GM21825 (cell line): ENCODE measurements at regions not wholly inside any gene's neighbourhood (a gene's known extent, or its start where the extent isn't known, plus 50 kb on each side); places are given as distances from the start of the nearest gene placed in this dataset.

Experiments
- ATAC-seq: cut with Tn5 transposase; IDR thresholded peaks from one replicate; pipeline ENCODE4 v1.9.1; 2021; ENCODE audit warnings: mild to moderate bottlenecking, moderate library complexity; ENCODE audit not compliant: unreplicated experiment

DNA sequence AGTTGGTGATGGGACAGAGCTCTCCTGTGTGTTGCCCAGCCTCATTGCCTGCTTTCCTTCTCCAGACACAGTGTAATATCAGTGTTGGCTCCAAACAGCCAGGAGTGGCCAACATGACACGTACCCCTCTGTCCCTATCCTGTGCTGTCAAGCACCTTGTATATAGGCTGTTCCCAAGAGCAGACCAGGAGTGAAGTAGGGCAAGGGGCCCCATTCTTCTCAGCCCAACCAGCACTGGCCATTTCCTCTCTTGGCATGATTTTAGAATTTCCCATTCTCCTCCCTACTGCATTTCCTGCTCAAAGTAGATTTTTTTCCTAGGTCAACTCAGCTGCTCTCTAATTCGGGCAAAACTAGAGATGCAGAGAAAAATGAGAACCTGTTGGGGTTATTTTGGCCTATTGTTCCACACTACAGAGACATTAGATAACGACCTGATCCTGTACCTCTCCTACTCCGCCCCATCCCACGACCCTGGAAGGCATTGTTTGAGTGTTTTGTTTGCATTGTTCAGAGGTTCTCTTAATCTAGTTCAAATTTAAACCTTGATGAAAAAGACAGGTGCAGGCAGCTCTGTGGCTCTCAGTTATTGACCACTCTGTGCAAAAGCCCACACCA, 95.6 kb downstream of the RASSF10 start:
- no peak for ATAC-seq

DNA sequence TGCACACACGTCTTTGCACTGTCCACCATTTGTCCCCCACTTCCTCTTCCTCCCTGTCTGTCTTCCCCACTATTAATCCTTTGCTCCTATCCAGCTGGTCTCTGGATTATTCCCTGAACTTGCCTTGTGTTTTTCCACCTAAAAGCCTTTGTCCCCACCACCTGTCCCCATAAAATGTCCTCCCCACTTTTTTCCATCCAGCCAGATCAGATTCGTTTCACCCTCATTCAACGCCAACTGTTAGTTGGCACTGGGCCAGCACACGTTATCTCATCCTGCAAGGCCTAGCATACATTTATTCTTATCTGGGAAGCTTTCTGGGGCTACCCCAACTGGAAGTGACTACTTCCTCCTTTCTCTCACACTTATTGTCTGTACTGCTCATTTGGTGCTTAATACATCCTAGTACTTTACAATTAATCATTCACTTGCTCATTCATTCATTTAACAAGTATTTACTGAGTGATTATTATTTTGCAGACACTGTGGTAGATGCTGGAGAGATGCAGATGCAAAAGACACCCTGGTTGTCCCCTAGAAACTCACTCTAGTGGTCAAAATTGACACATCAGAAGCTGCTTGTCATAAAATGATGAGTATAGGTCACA, 96.2 kb downstream of the RASSF10 start:
- peak; percentile 66 for ATAC-seq

DNA sequence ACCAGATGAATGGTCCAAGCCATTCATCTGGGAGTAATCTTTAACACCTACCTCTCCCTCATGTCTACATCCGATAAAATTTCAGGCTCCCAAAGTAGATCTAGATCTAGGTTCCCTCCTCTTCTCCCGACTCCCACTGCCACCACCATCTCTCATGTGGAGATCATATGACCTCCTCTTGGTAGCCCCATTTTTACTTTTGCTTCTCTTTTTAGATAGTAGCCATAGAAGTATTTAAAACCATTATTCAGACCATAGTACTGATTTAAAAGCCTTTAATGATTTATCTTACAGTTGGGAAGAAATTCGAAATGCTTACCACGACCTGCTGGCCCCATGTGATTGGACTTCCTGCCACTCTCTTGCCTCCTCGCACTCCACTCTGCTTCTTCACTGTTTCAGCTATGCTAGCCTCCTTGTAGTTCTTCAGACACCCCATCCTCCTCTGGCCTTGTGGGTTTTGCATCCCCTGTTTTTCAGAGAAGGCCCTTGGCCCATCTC, 98.5 kb downstream of the RASSF10 start:
- no peak for ATAC-seq

DNA sequence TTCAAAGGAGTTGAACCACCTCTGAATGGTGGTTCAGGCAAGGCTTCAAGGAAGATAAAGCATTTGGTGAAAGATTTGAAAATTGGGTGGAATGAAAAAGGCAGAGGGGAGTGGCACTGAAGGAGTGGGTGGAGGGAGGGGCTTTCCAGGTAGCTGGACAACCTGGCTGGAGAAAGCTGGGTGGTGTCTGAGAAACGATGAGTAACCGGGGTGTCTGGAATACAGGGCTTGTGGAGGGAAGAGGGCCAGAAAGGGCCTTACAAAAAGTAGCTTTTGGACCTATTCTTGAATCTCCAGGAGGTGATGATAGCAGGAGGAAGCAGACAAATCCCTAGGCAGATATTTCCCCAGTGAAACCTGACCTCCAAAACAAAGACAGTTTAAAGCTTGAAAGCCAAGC, 99.3 kb downstream of the RASSF10 start:
- no peak for ATAC-seq

DNA sequence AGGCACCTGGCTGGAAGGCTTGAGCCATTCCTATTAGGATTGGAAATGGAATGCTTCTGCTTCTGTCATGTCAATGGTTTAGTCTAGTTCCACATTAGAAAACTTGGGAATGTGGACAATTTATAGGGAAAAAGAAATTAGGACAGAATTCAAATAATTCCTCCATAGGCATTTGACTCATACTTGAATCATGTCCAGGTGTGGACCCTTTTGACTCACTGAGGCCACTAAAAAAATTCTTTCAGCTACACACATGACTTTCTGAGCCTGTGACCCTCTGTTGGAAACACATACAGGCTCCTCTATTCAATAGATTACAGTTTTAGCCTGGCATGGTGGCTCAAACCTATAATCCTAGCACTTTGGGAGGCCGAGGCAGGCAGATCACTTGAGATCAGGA, 100.5 kb downstream of the RASSF10 start:
- ATAC-seq, result no peak

DNA sequence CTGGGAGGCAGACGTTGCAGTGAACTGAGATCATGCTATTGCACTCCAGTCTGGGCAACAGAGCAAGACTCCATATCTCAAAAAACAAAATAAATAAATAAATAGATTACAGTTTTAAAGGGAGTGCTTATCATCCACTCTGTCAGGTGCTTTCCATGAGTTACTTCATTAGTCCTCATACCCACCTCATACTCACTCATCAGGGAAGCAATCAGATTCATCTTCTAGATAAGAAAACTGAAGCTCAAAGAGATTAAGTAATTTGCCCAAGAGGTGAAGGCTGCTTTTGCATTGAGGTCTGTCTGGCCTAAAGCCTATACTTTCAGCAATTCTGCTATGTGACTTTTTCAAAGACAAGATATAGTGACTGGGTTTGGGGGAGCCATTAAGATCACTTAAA, 101.0 kb downstream of the RASSF10 start:
- no peak for ATAC-seq

DNA sequence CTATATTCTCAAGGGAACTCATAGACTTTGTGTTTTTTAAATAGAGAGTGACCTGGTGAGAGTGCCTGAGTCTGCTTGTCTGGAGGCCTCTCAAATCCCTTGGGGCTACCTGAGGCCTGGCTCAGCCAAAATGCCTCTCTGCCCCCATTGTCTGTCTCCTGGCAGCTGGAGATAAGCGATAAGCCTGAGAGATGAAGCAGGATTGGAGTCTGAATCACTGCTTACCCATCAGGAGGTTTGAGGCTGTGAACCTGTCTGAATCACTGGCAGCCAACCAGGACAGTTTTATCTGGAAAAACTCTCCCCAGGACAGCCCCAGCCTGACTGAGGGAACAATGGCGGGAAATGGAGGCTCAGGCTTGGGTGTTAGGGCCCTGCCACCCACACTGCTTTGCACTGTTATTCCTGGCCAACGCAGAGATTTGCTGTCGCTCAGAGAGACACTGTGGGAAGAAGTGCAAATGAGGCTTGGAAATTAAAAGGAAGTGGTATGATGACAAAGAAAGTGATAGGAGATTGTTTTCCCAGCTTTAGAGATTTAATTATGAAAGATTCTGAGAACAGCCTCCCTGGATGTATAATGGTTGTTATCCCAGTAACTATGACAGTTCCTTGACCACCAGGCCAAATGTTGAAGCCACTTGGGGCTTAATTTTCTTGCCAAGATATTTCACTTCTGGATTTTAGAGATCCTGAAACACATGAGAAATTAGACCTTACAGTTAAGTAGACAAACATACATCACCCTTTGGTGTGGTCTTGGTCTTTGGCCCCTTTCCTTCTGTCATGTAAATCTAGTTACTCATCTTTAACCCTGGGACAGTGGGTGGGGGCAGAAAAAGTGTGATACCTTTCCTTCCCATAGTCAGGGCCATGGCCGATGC, 102.1 kb downstream of the RASSF10 start:
- ATAC-seq, result no peak

DNA sequence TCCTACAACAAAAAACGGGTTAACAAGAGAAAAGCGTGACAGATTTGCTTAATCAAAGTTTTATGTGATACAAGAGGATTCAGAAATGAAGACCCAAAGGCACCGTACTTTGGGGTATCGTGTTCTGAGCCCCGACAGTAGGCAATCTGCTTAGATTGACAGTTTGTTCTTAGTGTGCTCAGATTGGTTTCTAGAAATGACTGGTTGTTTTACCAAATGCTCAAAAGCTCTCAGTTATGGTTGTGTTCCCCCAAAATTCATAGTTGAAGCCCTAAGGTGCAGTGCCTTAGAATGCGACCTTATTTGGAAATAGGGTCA, 102.7 kb downstream of the RASSF10 start:
- ATAC-seq, result no peak

DNA sequence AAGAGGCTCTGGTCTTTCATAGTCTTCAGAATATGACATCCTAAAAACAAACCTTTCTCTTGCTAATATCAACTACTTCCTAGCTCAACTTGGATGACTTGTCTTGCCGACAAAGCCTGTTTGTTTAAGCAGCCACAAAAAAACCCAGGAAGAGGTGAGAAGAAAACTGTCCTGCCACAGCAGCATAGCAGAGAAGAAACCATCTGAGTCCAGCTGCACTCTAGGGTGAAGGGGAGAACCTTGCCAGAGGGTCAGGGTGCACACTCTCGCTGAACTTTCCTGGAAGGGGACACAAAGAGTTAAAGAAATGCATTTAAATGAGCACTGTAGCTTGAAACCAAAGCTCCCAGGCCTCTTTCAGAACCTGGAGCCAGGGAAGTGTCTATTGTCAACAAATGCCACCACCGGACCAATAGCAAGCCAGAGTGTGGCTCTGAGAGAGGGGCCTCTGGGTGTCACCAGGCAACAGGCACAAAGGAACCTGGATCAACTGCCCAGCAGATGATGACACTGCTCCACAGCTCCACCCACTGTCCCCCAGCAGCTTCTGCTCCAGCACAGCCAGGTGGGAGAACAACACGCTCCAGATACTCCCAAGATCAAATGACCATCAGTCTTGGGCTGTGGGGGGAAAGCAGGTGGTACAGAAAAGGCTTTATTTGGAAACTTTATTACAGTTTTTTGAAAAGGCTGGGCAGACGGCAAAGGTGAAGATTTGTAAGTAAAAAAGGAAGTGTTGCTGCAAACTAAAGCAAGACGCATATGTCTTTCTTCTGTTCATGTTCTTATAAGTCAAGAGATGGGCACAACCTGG, 105.7 kb downstream of the RASSF10 start:
- peak; percentile 79 for ATAC-seq

DNA sequence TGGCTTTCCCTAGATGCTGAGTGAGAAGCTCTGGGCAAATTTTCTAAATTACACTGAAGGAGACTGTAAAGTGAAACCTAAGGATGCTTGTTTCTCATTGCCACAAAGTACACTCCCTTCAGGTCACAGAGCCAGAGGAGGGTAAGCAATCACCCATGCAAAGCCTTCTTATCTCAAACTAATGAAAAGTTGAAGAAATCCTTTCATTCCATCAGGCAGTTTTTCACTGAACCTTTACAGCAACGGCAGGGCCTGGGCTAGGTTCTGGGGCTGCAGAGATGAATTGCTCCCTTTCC, 106.2 kb downstream of the RASSF10 start:
- ATAC-seq, result no peak

DNA sequence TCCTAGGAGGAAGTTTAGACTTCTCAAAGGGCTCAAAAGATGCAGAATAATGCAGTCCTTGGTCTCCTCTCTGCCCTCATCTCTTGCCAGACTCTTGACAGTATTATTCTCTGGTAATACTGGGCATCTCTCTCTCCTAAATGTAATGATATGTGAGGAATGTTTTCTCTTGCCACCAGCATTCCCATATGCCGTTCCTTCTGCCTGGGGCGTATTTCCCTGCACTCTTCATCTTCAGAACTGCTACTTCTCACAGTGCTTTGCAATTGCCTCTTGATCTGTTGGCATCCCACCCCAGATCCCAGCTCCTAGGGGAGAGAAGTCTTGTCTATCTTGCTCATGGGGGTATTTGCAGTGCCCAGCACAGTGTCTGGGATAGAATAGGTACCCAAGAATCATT, 107.4 kb downstream of the RASSF10 start:
- ATAC-seq, result no peak

DNA sequence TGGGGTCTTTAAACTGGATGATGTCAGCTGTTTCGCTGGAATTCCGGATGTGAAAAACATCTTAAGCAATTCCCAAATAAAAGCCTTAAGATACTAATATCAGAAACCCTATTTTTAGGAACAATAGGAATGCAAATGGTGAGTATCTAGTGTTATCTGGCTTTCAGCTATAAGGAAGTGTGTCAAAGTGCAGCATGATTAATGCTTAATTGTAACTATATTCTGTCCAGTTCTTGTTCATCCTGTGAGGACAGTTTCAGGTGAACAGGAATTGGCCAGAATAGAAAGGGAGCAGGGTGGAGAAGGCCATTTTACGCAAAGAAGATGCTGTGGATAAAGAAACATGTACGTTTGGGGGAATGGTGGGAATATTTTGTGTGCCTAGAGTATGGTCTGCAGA, 108.2 kb downstream of the RASSF10 start:
- ATAC-seq, result no peak

DNA sequence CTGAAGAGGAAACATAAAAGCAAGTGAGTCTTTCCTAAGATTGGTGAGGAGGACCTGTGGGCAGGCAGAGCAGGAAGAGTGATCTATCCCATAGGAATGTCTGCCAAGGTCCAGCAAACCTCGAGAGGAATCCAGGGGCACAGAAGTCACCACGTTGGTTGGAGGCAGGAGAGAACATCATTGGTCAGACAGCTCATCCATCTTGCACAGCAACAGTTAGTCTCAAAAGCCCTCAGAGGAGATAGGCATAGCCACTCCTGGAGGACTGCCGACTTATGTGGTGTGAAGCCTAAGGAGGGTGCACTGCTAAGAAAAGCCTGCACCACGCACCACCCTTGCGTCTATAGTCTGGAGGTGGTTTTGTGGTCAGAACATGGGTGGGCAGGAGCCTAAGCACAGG, 109.1 kb downstream of the RASSF10 start:
- ATAC-seq, result no peak

DNA sequence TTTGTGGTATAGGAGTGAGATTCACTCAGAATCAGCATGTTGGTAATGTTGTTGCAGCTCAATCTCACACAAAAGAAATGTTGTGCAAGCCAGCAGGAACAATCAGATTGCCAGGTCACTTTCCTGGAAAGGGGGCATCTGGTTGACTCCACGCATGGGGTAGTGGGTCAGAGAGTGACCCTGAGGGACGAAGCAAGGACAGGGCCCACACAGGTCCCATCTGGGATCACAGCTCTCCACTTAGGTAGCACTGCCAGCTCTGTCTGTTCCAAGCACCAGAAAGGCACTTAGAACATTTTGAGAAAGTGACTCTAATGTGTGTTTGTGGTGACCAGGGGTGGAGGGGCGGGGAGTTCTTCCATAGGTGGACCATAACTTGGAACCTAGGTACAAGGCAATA, 109.5 kb downstream of the RASSF10 start:
- no peak for ATAC-seq

DNA sequence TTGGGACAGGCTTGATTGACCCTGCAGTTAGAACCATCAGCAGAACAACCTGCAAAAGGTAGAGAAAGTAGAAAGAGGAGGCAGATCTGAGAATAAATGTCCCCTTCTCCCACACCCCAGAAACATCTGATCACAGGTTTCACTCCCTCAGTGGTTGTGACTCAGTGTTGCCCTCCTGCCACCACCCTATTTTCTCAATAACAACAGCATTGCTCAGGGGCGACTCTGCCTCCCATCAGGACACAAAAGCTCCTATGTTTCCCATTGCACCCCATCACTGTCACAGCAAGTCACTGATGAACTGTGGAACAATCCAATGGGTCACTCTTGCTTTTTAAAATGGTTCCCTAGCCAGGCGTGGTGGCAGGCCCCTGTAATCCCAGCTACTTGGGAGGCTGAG, 110.2 kb downstream of the RASSF10 start:
- ATAC-seq, result no peak

DNA sequence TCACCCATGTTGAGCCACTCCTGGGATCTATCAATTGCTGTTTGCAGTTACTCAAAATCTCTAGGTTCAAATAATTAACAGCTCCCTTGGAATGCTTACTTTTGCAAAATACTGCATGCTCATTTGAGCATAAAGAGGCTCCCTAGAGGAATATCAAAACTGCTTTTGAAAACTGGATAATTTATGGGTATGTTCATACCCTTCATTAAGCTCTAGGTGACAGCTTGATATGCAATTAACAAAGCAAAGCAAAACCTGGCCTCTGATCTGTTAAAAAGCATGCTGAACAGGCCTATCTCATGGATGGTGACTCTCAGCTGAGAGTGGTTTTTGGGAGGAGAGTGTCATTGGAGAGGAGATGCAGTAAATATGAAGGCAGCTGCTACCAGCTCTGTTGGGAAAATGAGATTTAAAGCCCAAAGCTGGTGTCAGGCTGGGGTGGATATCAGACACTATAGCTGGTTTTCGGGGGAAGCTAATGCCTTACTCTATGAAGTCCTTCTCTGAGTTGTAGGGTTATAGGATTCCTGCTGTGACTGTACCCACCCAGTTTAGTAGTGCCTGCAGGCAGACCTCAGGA, 110.9 kb downstream of the RASSF10 start:
- ATAC-seq, result no peak

DNA sequence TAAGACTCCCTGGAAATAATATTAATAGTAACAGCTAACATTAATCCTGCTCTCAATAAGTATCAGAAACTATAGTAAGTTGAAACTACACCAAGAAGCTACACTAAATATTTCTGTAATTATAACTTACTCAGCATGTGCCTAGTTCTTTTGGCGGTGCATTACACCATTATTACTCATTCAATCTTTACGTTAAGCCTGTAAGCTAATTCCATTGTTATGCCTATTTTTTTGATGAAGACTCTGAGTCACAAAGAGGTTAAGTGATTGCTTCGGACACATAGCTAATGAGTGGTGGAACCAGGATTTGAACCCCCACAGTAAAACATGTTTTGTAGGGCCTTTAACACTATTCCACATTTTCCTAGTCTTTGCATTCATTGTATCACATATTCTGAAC, 111.6 kb downstream of the RASSF10 start:
- ATAC-seq, result no peak

DNA sequence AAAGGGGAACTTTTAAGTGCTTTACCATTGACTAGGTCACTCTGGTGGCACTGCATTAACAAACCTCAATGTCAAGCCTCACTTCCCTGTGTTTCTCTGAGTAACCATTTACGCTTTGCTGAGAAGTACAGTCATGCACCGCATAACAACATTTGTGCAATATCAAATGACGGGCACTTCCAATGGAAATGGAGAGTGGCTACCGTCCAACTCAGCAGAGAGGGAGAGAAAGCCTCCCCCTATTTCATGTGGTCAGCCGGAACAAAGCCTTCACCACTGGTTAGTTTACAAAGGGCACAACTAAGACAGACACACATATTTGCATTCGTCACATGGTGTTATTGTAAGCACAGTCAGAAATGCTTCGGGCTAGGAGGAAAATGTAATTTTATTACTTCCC, 117.3 kb downstream of the RASSF10 start:
- no peak for ATAC-seq

DNA sequence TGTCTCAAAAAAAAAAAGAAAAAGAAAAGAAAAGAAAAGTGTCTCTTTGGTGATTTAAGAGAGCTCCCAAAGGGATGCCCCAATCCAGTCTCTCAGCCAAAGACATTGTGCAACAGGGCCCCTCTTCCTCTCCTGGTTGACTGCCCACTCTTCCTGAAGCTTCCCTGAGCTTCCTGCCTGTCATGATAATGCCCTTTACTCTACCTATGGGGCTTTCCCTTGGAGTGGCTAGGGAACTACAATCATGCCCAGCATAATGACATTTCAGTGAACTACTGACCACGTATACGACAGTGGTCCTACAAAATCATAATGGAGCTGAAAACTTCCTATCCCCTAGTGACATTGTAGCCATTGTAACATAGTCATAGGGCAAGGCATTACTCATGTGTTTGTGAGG, 118.0 kb downstream of the RASSF10 start:
- ATAC-seq, result no peak

DNA sequence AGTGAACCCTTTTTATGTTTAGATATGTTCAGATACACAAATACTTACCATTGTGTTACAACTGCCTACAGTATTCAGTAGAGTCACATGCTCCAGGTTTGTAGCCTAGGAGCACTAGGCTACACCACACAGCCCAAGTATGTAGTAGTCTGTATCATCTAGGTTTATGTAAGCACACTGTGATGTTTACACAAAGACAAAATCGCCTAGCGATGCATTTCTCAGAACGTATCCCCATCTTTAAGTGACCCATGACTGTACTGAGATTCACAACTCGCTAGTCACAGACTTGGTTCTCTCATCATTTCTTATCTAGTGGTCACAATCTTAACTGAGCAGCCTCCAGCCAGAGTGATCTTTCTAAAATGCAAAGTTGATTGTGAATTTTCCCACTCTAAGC, 119.2 kb downstream of the RASSF10 start:
- no peak for ATAC-seq

DNA sequence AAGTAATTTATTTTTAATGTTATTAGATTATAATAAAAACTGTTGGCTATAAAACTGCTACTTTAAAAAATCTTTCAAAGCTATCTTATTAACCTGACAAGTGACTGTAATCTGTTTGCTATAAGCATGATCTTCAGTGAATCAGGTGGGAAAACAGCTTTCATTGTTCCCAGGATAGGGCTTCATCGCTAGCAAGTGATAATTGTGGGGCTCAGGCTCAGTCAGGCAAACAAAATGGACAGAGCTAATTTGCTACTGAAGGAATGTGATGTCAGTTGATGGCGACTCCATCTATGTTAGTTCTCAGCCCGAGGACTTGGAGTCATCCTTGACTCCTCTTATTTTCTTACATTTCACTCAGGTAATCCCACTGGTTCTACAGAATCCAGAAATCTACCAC, 125.0 kb downstream of the RASSF10 start:
- ATAC-seq, result no peak
